Endodermal cell (in vitro differentiated cells): ENCODE measurements at regions not wholly inside any gene's neighbourhood (a gene's known extent, or its start where the extent isn't known, plus 50 kb on each side); places are given as distances from the start of the nearest gene placed in this dataset.

Experiments used
- DNase-seq: peaks from one replicate; pipeline ENCODE4 v3.0.0-alpha.2; 2017
- H3K27ac ChIP-seq: 2 replicates; pipeline ENCODE4 v1.5.1; 2013; ENCODE audit warnings: mild to moderate bottlenecking, low read depth, low read length, moderate library complexity
- H3K27me3 ChIP-seq: 2 replicates; pipeline ENCODE4 v1.6.1; 2013; ENCODE audit warnings: mild to moderate bottlenecking, low read length, moderate library complexity; ENCODE audit not compliant: insufficient read depth, control insufficient read depth, poor library complexity, severe bottlenecking
- H3K36me3 ChIP-seq: 2 replicates; pipeline ENCODE4 v1.7.0; 2013; ENCODE audit warnings: mild to moderate bottlenecking, low read length, moderate library complexity; ENCODE audit not compliant: control insufficient read depth, insufficient read depth
- H3K4me1 ChIP-seq: one replicate; pipeline ENCODE4 v1.7.0; 2013; ENCODE audit warnings: low read length; ENCODE audit not compliant: control insufficient read depth, insufficient read depth
- H3K4me3 ChIP-seq: 2 replicates; pipeline ENCODE4 v1.5.1; 2013; ENCODE audit warnings: mild to moderate bottlenecking, low read length, moderate library complexity
- H3K9ac ChIP-seq: 2 replicates; pipeline ENCODE4 v1.6.1; 2013; ENCODE audit warnings: mild to moderate bottlenecking, low read length, moderate library complexity; ENCODE audit not compliant: poor library complexity, severe bottlenecking; ENCODE audit errors: extremely low read depth
- H3K9me3 ChIP-seq: 2 replicates; pipeline ENCODE4 v1.6.1; 2013; ENCODE audit warnings: mild to moderate bottlenecking, low read length, moderate library complexity; ENCODE audit not compliant: control insufficient read depth
- H3K27ac Mint-ChIP-seq: 2 replicates; pipeline ENCODE4 v1.8.0; 2020; ENCODE audit warnings: mixed read lengths
- H3K27me3 Mint-ChIP-seq: 2 replicates; pipeline ENCODE4 v1.8.0; 2021; ENCODE audit warnings: mild to moderate bottlenecking, mixed read lengths; ENCODE audit not compliant: insufficient read depth
- H3K36me3 Mint-ChIP-seq: 2 replicates; pipeline ENCODE4 v1.8.0; 2020; ENCODE audit warnings: low read depth, mixed read lengths
- H3K4me1 Mint-ChIP-seq: 2 replicates; pipeline ENCODE4 v1.8.0; 2020; ENCODE audit warnings: mixed read lengths
- H3K4me3 Mint-ChIP-seq: 2 replicates; pipeline ENCODE4 v1.8.0; 2020; ENCODE audit warnings: mild to moderate bottlenecking, moderate library complexity, mixed read lengths
- H3K9me3 Mint-ChIP-seq: 2 replicates; pipeline ENCODE4 v1.8.0; 2020; ENCODE audit warnings: mild to moderate bottlenecking, mixed read lengths
- WGBS, 2 experiments: methylation state at CpG; one replicate each; pipeline versions ENCODE4 v1.1.5 to v1.1.7; 2013; ENCODE audit warnings: missing lambda C conversion rate in 2 of 2, mixed read lengths in 1 of 2; ENCODE audit not compliant: insufficient coverage in 1 of 2, insufficient read length in 1 of 2; 5-methylcytosine and 5-hydroxymethylcytosine counted together
- TF ChIP-seq, protein P1 (sequence below): fragments of 200-600 bp; sonication (generic); conservative IDR thresholded peaks from 2 replicates; pipeline ENCODE4 v1.5.0; 2021; ENCODE audit warnings: antibody characterized with exemption, mild to moderate bottlenecking

DNA sequence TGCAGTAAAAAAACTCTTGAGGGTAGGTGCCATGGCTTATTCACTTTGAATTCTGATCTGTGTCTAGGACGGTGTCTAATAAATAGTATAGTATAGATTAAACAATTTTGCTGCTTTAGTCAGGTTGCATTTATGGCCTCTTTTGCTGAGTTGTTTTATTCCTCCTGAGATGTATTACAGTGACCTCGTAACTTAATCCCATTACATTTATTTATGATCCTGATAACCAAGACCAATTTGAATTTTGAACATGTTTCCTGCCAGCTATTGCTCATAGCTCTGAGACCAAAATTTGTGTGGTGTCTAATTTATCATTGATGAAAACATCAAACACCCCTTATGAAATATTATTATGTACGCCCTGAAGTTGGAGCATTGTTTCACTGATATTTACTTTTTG, 381.9 kb upstream of the SEMA3C start:
- Mint-ChIP-seq H3K4me1 (peaks cover 7% of the 10 kb centered on the region), H3K9me3 (no peaks in the 10 kb centered on the region), H3K36me3 (no peaks in the 10 kb centered on the region), H3K4me3 (no peak overlapping the region), H3K27ac (no peak overlapping the region), H3K27me3 (no peaks in the 10 kb centered on the region)
- Histone ChIP-seq H3K4me3 (no peak overlapping the region), H3K9me3 (no peaks in the 10 kb centered on the region), H3K27me3 (no peaks in the 10 kb centered on the region), H3K27ac (no peak overlapping the region), H3K9ac (no peak overlapping the region), H3K36me3 (no peaks in the 10 kb centered on the region), H3K4me1 (no peaks in the 10 kb centered on the region)
- TF ChIP-seq, protein P1, sequence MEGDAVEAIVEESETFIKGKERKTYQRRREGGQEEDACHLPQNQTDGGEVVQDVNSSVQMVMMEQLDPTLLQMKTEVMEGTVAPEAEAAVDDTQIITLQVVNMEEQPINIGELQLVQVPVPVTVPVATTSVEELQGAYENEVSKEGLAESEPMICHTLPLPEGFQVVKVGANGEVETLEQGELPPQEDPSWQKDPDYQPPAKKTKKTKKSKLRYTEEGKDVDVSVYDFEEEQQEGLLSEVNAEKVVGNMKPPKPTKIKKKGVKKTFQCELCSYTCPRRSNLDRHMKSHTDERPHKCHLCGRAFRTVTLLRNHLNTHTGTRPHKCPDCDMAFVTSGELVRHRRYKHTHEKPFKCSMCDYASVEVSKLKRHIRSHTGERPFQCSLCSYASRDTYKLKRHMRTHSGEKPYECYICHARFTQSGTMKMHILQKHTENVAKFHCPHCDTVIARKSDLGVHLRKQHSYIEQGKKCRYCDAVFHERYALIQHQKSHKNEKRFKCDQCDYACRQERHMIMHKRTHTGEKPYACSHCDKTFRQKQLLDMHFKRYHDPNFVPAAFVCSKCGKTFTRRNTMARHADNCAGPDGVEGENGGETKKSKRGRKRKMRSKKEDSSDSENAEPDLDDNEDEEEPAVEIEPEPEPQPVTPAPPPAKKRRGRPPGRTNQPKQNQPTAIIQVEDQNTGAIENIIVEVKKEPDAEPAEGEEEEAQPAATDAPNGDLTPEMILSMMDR: no peak
- no peak for DNase-seq
- 80 to 93% methylated on average over 1 to 3 of the region's 3 CpGs for whole genome bisulfite sequencing, 2 experiments

DNA sequence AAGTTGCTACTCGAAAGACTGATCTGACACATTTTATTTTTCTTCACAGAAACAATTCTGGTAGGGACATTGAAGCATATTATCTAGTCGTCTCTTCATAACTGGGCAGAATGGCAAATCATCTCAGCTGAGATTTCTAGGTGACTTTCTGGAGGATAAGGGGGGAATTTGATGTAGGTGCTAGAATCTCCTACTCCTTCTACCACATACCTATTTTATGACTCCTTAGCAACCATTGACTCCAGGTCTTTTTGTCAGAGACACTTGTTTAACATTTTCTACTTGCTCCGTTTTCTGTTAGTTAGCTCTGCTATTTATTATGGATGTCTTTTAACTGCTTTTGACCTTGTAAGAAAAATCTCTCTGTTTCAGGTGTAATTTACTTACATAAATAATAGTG, 380.9 kb upstream of the SEMA3C start:
- no peaks in the 10 kb centered on the region for H3K27me3 Mint-ChIP-seq
- H3K9me3 Mint-ChIP-seq: no peaks in the 10 kb centered on the region
- no peaks in the 10 kb centered on the region for H3K36me3 ChIP-seq
- no peak for DNase-seq
- H3K27ac ChIP-seq: no peak overlapping the region
- peaks cover 7% of the 10 kb centered on the region for H3K4me1 Mint-ChIP-seq
- H3K27ac Mint-ChIP-seq: no peak overlapping the region
- no peak overlapping the region for H3K4me3 Mint-ChIP-seq
- no peaks in the 10 kb centered on the region for H3K27me3 ChIP-seq
- no peak overlapping the region for H3K9ac ChIP-seq
- no peak overlapping the region for H3K4me3 ChIP-seq
- H3K36me3 Mint-ChIP-seq: no peaks in the 10 kb centered on the region
- 77% methylated on average over 3 of the region's 3 CpGs; no CpG with 5 or more reads in 1 of the 2 experiments for WGBS, 2 experiments
- no peaks in the 10 kb centered on the region for H3K9me3 ChIP-seq
- H3K4me1 ChIP-seq: no peaks in the 10 kb centered on the region
- TF ChIP-seq, protein P1: no peak

DNA sequence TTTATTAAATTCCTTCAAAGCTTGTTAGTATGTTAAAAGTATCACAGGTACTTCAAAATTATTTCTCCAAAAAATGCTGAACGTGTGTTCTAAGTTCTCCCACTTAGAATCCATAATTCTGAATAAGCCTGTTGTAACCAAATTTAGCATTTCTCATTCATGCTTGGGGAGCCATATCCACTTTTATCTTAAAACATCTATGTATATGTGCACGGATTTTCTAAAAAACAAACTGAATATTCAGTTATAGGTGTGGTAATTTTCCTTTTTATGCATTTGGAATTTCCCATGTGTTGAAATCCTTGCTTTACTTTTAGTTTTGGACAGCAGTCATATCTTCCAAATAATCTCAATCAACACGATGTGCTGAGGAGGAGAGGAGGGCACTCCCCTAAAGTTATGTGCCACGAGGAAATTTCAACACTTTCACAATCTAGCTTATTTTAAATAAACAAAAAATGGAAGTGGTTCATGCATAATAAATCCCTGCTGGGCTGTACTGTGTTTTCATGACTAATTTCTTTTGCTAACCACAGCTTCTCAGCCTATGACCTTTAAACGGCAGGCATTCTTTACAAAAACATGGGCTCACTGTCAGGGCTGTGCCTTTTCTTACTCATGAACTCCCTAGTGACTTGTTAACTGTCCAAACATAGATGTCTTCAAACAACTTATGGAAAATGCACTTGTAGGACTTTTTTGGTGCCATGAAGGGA, 380.3 kb upstream of the SEMA3C start:
- Mint-ChIP-seq H3K4me1 (peaks cover 6% of the 10 kb centered on the region), H3K9me3 (no peaks in the 10 kb centered on the region), H3K27ac (no peak overlapping the region), H3K4me3 (no peak overlapping the region), H3K36me3 (no peaks in the 10 kb centered on the region), H3K27me3 (no peaks in the 10 kb centered on the region)
- Histone ChIP-seq H3K4me3 (no peak overlapping the region), H3K4me1 (no peaks in the 10 kb centered on the region), H3K9ac (no peak overlapping the region), H3K9me3 (no peaks in the 10 kb centered on the region), H3K27me3 (no peaks in the 10 kb centered on the region), H3K27ac (no peak overlapping the region), H3K36me3 (no peaks in the 10 kb centered on the region)
- DNase-seq: no peak
- TF ChIP-seq, protein P1: no peak
- WGBS, 2 experiments: 80 to 90% methylated on average over 3 to 4 of the region's 5 CpGs
